Limb (tissue), 2 donors: ENCODE measurements at regions not wholly inside any gene's neighbourhood (a gene's known extent, or its start where the extent isn't known, plus 50 kb on each side); places are given as distances from the start of the nearest gene placed in this dataset.
"Not testable (repeated sequence)": the region's sequence is repeated elsewhere in the genome, so short reads cannot be mapped to it uniquely, and the experiment has no call there.

Experiments used
- DNase-seq, 2 donors: peaks; one replicate each; pipeline ENCODE4 v3.0.0-alpha.2; 2016; ENCODE audit errors: extremely low spot score in 2 of 2

DNA sequence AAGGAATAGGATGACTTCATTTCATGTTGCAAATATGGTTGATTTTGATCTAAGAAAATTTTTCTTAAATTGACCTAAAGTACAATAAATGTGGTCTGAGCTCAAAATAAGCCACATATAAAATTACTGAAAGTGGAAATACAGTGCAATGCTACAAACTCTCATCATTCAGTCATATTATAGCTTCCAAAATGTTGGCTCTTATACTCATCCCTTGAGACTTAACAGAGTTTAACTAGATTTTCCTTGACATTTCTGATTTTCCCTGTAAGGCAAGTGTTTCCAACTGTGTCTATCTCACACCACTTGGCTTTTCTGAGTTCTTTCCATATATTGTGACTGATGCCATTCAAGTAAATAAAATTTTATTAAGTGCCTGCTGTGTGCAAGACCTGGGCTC lies 123.7 kb upstream of the NTF3 start:
- peak in 1 of 2 donors; percentile 54 for DNase-seq

DNA sequence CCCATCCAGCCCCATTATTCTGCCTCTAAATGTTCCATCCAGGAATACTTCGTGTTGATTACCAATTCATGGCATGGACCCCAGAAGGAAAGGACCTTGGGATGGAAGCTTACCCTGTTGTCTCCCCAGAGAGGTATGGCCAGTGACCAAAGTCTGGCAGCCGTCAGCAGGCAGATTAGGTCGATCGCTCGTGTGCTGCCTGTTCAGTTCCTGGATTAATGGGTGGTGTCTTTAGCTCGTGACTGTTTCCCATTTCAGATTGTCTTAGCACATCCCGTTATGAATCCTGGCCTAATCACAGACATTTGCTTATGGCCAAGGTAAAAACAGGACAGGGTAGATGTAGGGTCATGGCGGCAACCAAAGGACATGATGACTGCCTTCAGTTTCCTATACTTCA lies 122.9 kb upstream of the NTF3 start:
- DNase-seq = no peak

DNA sequence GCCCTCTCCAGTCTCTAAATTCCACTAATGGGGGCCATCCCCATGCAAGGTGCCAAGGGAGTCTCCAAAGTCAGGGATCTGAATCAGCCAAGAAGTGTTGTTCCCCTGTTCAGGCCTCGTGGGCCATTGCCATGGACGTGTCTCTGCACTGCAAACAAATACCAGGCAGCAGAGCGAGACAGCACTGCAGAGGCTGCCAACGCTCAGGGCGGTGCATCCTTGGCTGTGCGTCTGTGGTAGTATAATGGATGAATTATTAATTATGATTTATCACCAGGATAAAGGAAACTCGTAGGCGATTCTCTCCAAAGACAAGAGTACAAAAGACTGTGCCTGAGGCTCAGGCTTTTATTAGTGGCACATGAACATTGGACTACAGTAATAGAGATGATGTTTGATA lies 122.3 kb upstream of the NTF3 start:
- DNase-seq = no peak

DNA sequence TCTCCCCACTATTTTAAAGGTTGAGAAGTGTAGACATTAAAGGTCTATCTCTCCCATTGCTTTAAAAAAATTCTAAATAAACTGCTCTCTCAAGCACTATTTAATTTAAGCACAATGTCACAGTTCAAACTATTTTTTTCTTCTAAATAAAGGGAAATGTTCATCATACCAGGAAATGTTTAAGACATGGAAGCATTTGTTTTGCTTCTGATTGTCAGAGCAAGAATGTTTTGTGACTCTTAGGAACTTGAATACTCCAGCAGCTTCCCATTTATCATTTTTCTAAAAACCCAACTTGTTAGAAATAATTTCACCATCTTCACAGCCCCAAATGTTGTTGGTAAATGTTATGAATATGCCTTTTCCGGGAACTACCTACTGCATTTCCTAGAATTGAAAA lies 121.8 kb upstream of the NTF3 start:
- no peak for DNase-seq

DNA sequence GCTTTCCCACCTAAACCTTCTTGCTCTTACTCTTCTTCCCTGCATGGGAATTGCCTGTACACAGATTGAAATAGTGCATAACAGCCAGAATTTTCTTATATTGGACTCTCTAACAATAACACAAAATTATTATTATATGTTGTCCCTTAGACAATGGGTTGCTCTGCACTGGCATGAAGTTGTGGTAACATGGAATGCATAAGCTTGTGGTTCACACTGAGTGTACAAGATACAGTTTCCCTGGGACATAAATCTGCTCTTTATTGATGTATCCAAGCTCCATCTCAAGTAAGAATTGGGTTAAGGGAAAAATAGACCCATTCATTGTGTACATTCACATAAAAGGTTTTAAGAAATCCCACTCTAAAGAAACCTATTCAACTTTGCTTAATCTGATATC lies 114.4 kb upstream of the NTF3 start:
- no peak for DNase-seq

DNA sequence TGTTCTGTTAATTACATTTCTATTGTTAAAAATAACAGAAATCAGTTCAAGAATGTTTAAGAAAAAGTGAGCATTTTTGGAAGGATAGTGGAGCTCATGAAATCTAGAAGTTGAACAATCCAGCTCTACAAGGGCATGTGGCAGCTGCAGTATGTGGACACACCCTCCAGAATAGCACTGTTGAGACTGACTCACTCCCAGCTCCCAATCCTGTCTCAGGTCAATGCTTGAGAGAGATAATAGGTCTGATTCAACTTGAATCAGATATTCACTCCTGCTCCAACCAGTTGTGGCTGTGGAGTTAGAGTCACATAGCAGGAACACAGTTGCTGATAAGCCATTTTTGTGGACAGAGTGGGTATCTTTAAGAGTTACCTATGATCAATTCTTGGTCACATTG lies 113.0 kb upstream of the NTF3 start:
- DNase-seq = no peak

DNA sequence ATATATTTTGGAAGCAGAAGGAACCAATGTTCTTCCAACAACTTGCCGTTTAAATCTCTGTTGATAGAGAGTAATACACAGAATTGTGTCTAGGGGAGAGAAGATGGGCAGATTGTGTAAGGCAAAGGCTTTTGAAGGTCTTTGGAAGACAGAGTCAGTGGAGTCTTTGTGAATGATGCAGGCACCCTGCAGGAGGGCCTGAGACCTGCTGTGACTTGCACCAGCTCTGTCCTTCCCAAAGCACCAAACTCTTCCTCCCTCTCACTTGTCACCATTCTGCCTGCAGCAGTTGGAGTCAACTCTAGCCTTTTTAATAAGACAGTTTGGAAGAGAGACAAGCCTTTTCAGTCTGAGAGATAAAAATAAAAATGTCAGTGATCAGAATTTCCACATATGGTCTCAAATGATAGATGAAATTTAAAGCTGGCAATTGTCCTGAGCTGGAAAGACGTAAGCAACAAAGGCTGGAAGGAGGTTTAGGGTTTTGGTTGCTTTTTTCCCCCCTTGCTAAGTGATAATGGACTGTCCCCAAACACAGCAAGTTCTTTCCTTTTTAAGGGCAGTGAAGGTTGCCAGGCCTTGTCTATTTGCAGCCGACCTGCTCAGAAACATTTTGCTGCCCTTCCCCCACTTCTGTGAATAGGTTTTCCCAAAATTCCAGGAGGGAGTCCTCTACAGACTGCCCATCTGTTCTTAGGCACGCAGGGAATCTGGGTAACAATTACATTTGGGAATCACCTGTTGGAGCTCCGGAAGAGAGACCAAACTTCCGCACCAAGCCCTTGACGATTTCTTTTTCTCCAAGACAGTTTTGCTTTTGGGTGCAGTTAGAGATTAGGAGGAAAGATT lies 103.0 kb upstream of the NTF3 start:
- peak in 1 of 2 donors; percentile 35 for DNase-seq

DNA sequence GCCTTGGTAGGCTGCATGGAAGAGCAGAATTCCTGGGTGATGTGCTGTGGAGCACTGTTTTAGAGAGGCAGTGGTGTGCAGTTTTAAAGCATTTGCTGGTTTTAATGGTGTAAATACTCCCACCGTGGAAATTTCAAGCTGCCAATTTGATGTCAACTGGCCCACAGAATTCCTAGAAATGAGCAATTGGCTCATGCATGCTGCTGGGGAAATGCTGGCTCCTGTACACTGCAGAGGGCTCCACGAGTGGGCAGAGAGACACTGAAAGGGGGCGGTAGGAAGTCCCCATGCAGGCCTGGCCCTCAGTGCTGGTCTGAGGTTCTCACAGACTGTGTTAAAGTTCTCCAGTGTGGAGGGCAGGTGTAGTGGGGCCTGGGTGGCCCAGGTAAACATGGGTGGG lies 99.4 kb upstream of the NTF3 start:
- no peak for DNase-seq

DNA sequence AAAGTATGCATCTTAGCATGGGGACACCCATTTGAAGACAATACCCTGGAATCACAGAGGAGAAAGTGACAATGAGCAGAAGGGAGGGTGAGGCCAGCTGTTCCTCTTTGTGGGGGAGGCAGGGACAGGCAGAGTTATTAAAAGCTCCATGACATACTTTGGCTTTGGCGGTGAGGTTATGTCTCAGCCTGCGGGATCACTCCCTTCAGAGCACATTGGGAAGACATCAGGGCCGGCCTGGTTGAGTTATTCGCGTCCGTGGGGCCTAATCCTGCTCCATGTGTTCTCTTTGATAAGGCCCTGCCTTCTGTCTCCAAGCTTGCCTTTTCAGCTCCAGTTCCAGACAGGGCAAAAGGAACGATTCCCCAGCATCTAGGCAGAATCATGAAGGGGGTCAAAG lies 98.8 kb upstream of the NTF3 start:
- peak in 1 of 2 donors; percentile 31 for DNase-seq

DNA sequence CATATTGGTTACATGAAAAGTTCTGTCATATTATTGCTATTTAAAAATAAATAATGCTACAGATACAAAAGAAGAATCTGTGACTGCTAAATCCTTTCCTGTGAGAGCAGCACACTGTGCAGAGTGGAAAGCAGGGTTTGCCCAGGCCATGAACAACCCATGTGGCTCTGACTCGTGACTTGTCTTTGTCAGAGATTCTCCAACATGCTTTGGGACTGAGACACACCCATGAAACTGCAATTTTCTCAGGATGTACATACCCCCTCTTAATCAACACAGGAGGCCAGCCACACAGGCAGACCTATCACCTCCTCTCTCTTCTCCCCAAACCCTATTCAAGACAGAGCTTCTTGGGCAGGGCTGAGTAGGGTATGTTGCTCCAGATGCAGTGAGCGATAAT lies 96.8 kb upstream of the NTF3 start:
- DNase-seq = no peak

DNA sequence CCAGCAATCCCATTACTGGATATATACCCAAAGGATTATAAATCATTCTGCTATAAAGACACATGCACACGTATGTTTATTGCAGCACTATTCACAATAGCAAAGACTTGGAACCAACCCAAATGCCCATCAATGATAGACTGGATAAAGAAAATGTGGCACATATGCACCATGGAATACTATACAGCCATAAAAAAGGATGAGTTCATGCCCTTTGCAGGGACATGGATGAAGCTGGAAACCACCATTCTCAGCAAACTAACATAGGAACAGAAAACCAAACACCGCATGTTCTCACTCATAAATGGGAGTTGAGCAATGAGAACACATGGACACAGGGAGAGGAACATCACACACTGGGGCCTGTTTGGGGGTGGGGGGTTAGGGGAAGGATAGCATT lies 90.8 kb upstream of the NTF3 start:
- not testable (repeated sequence) for DNase-seq

DNA sequence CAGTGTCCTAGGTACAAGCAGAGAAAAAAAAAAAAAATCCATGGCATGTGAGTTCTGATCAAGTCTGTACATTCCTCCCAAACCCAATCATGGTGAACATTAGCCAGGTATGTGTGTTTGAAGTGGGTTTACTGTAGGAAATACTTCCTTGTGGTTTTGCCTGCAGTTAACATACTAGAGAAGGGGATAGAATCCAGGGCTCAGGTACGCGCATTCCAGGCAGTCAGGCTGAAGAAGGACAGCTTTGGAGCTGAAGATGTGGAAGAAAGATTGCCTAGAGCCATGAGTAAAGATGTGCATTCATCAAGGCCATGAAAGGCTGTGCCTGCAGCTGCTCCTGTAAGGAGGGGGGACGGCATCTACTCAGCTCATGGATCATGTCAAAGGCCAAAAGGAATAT lies 88.2 kb upstream of the NTF3 start:
- DNase-seq = no peak

DNA sequence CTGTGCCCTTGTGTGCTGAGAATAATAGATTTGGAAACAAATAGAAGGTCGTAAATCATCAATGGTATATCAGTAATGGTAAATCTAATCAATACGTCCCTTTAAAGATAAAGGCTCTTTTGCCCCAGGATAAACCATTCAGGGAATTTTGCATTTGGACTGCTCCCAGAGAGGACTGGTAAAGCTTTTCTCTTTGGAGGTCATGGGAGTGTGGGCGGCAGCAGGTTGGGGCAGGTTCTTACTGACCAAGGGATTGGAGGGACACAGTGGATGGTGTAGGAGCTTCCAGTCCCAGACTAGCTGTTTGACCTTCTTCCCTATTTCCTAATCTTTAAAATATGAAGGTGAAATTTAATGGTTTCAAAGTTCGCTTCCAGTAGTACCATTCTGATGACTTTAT lies 87.8 kb upstream of the NTF3 start:
- DNase-seq = no peak

DNA sequence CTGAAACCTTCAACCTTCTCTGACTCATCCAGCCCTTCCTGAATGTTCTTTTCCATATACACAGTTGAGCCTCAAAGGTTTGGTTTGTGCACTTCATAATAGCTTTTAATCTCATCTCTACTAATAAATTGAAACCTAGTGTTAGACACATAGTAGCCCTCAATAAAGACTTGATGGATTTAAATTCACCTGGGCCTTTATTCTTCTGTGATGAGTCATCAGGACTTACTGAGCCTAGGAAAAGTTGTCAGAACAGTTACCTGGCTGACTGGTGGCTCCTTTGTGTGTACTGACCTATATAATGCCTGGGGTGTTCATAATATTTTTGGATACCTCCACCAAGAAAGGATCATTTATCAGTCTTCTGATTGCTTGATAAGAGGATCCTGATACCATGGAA lies 86.4 kb upstream of the NTF3 start:
- DNase-seq = no peak

DNA sequence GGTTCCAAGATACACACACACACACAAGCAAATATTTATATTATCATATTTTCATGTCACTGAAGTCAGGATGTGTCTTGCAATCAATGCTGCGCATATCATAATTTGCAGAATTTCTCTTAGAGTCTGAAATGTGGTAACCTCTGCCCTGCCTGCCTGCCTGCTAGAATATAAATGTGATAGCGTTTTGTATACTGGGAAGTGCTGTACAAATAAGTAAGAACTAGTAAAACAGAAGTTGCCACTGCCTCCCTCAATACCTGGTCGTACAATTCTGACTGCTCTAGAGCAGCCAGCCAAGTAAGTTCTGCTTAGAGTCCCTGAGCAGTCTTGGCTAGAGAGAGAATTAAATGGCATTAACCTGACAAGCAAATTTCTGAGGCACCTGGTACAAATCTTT lies 83.9 kb upstream of the NTF3 start:
- DNase-seq = no peak

DNA sequence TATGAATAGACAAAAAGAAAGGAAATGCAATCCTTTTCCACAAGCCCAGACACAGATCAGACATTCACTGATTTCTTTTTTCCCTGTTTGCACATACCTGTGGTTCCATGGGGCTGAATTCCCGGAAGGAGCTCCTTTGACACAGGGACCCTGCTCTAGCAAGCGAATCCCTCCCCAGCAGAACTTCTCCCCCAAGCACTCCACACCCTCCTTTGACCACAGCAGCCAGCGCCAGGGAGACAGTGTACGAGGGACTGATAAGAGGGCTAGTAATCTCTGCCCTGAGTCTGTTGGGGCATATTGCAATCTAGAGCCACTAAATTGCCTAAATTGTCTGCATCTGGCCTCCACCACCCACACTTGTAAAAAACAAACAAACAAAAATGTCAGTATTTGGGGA lies 83.4 kb upstream of the NTF3 start:
- DNase-seq = no peak

DNA sequence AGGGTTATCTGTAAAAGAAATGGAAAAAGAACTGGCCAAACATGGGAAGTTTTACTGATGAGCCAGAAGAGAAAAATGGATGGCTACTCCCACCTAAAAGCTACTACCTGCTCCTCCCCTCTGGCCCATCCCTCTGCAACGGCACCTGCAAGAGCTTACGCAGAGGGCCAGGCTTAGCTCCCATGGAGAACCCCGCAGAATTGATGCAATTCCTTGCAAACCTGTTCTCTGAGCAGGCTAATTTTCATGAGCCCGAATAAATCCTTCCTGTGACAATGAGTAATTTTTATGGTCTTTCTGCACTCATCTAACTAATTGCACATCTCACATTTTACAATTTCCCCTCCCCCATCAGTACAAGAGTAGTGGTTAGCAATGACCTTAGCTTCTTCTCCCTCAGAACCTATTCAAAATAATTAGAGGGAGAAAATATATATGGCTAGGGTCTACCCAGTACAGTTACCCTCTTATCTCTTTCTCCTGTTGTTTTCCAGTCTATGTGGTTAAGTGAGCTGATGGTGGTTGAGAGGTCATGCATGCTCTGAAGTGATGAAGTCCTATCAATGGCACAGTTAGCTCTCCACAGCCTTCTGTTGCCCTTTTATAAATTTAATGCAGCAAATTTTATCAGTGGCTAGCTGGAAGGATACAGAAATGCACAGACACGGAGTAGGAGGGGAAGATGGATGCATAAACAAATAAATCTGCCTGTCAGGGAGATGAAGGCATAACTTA lies 67.7 kb upstream of the NTF3 start:
- DNase-seq = no peak

DNA sequence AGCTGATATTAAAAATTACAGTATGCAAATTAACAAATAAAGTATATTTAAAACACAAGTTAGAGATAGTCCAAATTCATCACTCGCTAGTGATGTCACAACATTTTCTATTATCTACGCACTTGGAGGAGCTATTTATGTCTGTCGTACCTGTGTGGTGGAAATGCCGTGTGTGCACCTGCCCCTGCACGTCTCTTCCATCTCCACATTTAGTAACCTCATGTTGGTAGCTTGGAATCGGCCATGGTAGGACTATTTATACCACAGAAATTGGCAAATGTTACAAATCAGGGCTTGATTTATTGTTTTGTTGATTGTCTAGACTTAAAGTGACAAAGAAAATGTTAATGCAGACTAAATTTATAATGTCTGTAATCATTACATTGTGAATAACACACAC lies 62.6 kb upstream of the NTF3 start:
- DNase-seq = no peak

DNA sequence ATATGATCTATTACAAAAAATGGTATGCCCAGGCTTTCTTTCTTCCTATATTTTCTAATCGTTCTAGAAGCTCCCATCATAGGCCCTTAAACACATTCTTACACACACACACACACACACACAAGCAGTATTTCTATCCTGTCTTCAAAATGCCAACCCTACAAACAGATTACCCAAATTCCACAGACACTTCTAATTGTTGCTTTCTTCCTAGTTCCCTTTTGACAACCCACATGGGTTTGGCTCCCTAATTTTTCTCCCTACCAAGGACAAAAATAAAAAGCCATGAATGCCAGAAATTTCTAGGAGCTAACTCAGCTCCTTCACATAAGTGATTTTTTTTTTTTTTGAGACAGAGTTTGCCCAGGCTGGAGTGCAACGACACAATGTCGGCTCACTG lies 60.3 kb upstream of the NTF3 start:
- DNase-seq = no peak

DNA sequence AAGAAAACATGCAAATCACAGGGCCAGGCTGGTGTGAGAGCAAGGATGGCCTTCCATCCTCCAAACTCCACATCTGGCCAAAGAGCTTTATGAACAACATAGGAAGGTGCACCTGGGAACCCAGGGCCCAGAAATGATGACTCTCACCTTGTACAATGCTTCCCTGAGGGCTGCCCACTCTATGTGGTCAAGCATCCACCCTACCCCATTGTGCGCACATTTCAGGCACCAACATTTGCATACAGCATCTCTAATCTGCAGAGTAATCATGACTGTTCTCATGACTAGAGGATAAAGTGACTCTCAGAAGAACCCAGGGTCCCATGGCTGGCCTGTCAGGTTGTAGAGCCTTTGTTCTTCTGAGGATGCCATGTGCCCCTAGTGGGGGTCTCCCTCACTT lies 57.2 kb upstream of the NTF3 start:
- no peak for DNase-seq

DNA sequence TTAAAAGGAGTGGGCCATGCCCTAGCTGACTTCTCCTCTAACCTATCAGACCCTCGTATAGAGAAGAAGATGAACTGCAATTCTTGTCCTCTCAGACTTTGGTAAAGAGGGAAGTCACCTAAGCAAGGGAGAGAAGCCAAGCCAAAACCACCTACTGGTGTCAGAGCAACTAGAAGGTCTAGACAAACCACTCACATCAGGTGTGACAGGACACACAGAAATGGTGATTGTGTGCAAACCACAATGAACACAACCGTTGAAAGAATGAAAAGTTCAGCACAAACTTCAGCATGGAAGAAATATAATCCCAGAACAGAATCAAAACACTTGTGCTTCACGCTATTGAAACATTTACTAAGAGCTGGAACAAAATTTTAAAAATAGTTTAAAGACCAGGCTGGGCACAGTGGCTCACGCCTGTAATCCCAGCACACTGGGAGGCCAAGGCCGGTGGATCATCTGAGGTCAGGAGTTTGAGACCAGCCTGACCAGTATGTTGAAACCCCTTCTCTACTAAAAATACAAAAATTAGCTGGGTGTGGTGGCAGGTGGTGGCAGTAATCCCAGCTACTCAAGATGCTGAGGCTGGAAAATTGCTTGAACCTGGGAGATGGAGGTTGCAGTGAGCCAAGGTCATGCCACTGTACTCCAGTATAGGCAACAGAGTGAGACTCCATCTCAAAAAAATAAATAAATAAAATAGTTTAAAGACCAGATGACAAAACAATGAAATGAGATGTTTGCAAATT lies 56.2 kb upstream of the NTF3 start:
- no peak for DNase-seq

DNA sequence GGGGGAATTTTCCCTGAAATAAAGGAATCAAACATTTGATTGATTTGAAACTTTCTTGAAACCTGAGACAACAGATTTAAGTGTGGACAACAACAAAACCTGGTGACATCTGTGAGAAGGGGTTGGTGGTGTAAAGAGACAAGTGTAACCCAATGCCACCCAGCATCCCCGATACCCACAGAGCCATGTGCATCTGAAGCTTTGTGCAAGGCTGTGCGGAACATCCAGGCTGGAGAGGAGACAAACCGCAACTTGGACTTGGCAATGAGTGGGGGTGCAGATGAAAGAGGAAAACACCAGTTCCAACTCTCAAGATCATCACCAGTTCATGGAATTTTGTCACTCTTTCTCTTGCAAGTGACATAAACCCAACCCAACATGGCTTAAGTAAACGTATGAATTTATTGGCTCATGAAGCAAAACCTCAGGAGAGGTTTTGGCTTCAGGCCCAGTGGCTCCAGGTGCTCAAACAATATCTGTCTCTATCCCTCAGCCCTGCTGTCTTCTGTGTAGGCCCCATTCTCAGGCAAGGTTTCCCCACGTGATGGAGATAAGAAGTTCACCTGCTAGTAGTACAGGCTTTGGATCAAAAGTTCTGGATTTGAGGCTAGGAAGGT lies 55.2 kb upstream of the NTF3 start:
- DNase-seq = no peak
